ENCODE measurements at regions not wholly inside any gene's neighbourhood (a gene's known extent, or its start where the extent isn't known, plus 50 kb on each side); places are given as distances from the start of the nearest gene placed in this dataset.

DNA sequence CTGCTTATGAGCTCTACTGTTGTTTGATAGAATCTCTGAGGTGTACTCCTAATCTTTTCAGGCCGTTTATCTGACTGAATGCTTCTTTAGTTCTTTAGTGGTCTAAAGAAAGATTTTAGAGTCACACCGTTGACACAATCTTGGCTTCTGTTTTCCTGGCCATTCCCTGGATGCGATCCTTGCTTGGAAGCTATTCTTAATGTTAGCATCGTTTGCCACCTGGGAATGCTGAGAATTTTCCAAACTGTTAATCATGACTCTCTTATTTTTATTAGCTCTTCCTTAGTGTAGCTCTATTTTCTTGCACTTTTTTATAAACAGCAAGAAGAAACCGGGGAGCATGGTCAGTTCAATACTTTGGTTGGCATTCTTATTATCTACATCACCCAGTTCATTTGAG, 281.0 kb upstream of the PCDH20 start:
- ATAC-seq, result no peak
- TF ChIP-seq ASH2L (IDR thresholded peaks at IDR 0.05; ENCODE audit: borderline replicate concordance, low read depth), result no peak
- TF ChIP-seq CREM (IDR thresholded peaks at IDR 0.05; ENCODE audit: low read depth), result no peak
- no peak for TF ChIP-seq POLR2AphosphoS2 (IDR thresholded peaks at IDR 0.05; ENCODE audit: low read depth, low read length)
- no peak for TF ChIP-seq EZH2 (IDR thresholded peaks at IDR 0.05; ENCODE audit: borderline replicate concordance, control insufficient read depth, low read depth, low read length)
- TF ChIP-seq BMI1 (IDR thresholded peaks at IDR 0.05; ENCODE audit: borderline replicate concordance), result no peak
- no peak for TF ChIP-seq NR2C2 (IDR thresholded peaks at IDR 0.05; ENCODE audit: borderline replicate concordance, control insufficient read depth, insufficient read length, low read depth)
- TF ChIP-seq CREB1 (IDR thresholded peaks at IDR 0.05; ENCODE audit: low read depth), result no peak
- TF ChIP-seq CHD1 (IDR thresholded peaks at IDR 0.05; ENCODE audit: low read depth, low read length), result no peak
- TF ChIP-seq SMC3 (IDR thresholded peaks at IDR 0.05; ENCODE audit: borderline replicate concordance, low read length), result no peak
- no peak for TF ChIP-seq GATAD2B (conservative IDR thresholded peaks at IDR 0.05; ENCODE audit: low read depth)
- TF ChIP-seq BACH1 (IDR thresholded peaks at IDR 0.05; ENCODE audit: borderline replicate concordance), result no peak
- TF ChIP-seq NRF1 (conservative IDR thresholded peaks at IDR 0.05; ENCODE audit: low read depth, low read length), result no peak
- no peak for TF ChIP-seq JUNB (IDR thresholded peaks at IDR 0.05)
- no peak for TF ChIP-seq NR2F1 (conservative IDR thresholded peaks at IDR 0.05)
- no peak for TF ChIP-seq RFX5 (IDR thresholded peaks at IDR 0.05; ENCODE audit: low read depth, low read length)
- TF ChIP-seq NFYB (IDR thresholded peaks at IDR 0.05; ENCODE audit: insufficient read depth, low read depth, low read length), result no peak
- no peak for TF ChIP-seq ZNF384 (IDR thresholded peaks at IDR 0.05; ENCODE audit: borderline replicate concordance, low read depth, low read length)
- in situ Hi-C loops (cut with MboI), result no loop called here
- H3K4me1 ChIP-seq (ENCODE audit: control insufficient read depth, insufficient read depth, low read length), result no peaks in the 10 kb centered on the region
- ChIA-PET RAD21 (ENCODE audit: unreplicated experiment) (no interaction called here), CTCF (interaction anchor here (1.2 kb wide), 1 partner anchor 10 kb away, joined by 4 read pairs; no protein-coding TSS in a partner anchor), SMC1A (ENCODE audit: uncharacterized antibody, unreplicated experiment) (interaction anchor here (1.2 kb wide), 1 partner anchor 9 kb away, joined by 4 read pairs; no protein-coding TSS in a partner anchor), POLR2A (no interaction called here)
- H4K20me1 ChIP-seq (ENCODE audit: control insufficient read depth, insufficient read depth), result no peaks in the 10 kb centered on the region
- BruUV-seq (replicated peaks), result no TSS peak
- H3K27me3 ChIP-seq (replicated peaks in 1 of 2; ENCODE audit: control insufficient read depth in 2 of 2, insufficient read depth in 2 of 2, low read length in 1 of 2), result no peaks in the 10 kb centered on the region
- 28% methylated on average over 5 of the region's 5 CpGs for WGBS (ENCODE audit: insufficient coverage, insufficient replicate concordance, low lambda C conversion rate, missing lambda C conversion rate)
- H3K27ac ChIP-seq (ENCODE audit: control insufficient read depth, insufficient read depth), result no peak overlapping the region
- intact Hi-C loops (cut with micrococcal nuclease; ENCODE audit: unreplicated experiment), result no loop called here
- no peaks in the 10 kb centered on the region for H3K36me3 ChIP-seq (ENCODE audit: control insufficient read depth in 2 of 2, insufficient read depth in 2 of 2, low read length in 1 of 2)
- H3K4me2 ChIP-seq (ENCODE audit: control insufficient read depth, insufficient read depth), result no peak overlapping the region
- FAIRE-seq, result no peak
- no peaks in the 10 kb centered on the region for H3K79me2 ChIP-seq (ENCODE audit: control insufficient read depth, insufficient read depth, low read length)
- H3K9ac ChIP-seq (ENCODE audit: control insufficient read depth, insufficient read depth, low read length), result no peak overlapping the region
- DNase-seq (ENCODE audit: low read depth, low spot score), result no peak
- H3K9me3 ChIP-seq (replicated peaks; ENCODE audit: control insufficient read depth, insufficient read depth, low read length), result no peaks in the 10 kb centered on the region
- H3K4me3 ChIP-seq, result no peak overlapping the region
- H2AFZ ChIP-seq (ENCODE audit: control insufficient read depth, low read depth, low read length), result no peak overlapping the region
